ENCODE measurements at regions not wholly inside any gene's neighbourhood (a gene's known extent, or its start where the extent isn't known, plus 50 kb on each side); places are given as distances from the start of the nearest gene placed in this dataset.
A peak's percentile ranks its signal among the peaks of the same experiment; 100 is the strongest.

DNA sequence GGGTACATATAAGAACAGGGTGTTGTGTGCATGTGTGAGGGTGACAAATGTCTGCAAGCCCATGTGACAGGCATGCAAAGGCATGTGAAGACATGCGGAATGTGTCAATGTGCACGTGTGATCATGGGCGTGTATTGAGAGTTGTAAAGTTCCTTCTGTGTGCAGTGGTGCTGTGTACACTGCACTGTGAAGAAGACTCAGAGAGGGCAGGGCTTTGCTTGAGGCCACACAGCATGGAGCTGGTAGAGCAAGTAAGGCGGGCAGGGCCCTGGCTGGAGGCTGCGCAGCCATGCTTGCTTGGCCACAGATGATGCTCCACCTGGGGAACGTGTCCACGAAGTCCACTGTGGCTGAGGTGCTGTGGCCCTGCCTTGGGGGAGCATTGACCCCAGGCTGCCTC lies 66.8 kb downstream of the PTPRS start:
- no peak overlapping the region for H3K27ac ChIP-seq (ENCODE audit: low read length)
- no peak overlapping the region for H3K4me3 ChIP-seq (ENCODE audit: low read length)
- no peaks in the 10 kb centered on the region for H3K9me2 ChIP-seq (ENCODE audit: insufficient read depth, low read length)
- peaks cover 12% of the 10 kb centered on the region for H3K36me3 ChIP-seq (ENCODE audit: insufficient read depth, low read length)
- no peaks in the 10 kb centered on the region for H4K20me1 ChIP-seq (ENCODE audit: insufficient read depth)
- H3F3A ChIP-seq (ENCODE audit: insufficient read depth, low read length, poor library complexity, severe bottlenecking) = no peaks in the 10 kb centered on the region
- H3K4me2 ChIP-seq (ENCODE audit: low read length) = no peak overlapping the region
- H3K79me2 ChIP-seq (replicated peaks; ENCODE audit: insufficient read depth, low read length) = peaks cover 13% of the 10 kb centered on the region
- peak; percentile 5 for TF ChIP-seq POLR2AphosphoS5 (IDR thresholded peaks at IDR 0.05)
- TF ChIP-seq, protein P1, sequence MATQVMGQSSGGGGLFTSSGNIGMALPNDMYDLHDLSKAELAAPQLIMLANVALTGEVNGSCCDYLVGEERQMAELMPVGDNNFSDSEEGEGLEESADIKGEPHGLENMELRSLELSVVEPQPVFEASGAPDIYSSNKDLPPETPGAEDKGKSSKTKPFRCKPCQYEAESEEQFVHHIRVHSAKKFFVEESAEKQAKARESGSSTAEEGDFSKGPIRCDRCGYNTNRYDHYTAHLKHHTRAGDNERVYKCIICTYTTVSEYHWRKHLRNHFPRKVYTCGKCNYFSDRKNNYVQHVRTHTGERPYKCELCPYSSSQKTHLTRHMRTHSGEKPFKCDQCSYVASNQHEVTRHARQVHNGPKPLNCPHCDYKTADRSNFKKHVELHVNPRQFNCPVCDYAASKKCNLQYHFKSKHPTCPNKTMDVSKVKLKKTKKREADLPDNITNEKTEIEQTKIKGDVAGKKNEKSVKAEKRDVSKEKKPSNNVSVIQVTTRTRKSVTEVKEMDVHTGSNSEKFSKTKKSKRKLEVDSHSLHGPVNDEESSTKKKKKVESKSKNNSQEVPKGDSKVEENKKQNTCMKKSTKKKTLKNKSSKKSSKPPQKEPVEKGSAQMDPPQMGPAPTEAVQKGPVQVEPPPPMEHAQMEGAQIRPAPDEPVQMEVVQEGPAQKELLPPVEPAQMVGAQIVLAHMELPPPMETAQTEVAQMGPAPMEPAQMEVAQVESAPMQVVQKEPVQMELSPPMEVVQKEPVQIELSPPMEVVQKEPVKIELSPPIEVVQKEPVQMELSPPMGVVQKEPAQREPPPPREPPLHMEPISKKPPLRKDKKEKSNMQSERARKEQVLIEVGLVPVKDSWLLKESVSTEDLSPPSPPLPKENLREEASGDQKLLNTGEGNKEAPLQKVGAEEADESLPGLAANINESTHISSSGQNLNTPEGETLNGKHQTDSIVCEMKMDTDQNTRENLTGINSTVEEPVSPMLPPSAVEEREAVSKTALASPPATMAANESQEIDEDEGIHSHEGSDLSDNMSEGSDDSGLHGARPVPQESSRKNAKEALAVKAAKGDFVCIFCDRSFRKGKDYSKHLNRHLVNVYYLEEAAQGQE (IDR thresholded peaks at IDR 0.05; ENCODE audit: borderline replicate concordance) = no peak
- H3K9me3 ChIP-seq (ENCODE audit: low read length) = no peaks in the 10 kb centered on the region
- H3K27me3 ChIP-seq (ENCODE audit: insufficient read depth, low read depth, low read length) = no peaks in the 10 kb centered on the region
- no peak overlapping the region for H2AFZ ChIP-seq (ENCODE audit: low read depth, low read length)
- H3K9ac ChIP-seq (ENCODE audit: low read length) = no peak overlapping the region

DNA sequence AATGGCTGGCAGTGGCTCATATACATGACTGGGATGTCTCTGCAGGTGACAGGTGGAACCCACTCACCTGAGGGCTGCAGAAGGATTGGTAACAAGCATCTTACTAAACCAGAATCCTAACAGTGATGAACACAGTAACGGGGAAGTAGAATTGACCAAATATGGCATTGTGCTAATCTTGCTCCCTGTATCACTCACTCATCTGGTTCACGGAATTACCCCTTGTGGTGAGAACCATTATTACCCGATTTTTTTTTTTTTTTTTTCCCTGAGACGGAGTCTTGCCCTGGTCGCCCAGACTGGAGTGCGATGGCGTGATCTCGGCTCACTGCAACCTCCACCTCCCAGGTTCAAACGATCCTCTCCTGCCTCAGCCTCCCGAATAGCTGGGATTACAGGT lies 69.5 kb downstream of the PTPRS start:
- H3K27me3 ChIP-seq (ENCODE audit: insufficient read depth, low read depth, low read length) = no peaks in the 10 kb centered on the region
- no peaks in the 10 kb centered on the region for H4K20me1 ChIP-seq (ENCODE audit: insufficient read depth)
- no peak overlapping the region for H3K9ac ChIP-seq (ENCODE audit: low read length)
- no peak overlapping the region for H2AFZ ChIP-seq (ENCODE audit: low read depth, low read length)
- no peak for TF ChIP-seq RAD21 (conservative IDR thresholded peaks at IDR 0.05)
- TF ChIP-seq, protein P2, sequence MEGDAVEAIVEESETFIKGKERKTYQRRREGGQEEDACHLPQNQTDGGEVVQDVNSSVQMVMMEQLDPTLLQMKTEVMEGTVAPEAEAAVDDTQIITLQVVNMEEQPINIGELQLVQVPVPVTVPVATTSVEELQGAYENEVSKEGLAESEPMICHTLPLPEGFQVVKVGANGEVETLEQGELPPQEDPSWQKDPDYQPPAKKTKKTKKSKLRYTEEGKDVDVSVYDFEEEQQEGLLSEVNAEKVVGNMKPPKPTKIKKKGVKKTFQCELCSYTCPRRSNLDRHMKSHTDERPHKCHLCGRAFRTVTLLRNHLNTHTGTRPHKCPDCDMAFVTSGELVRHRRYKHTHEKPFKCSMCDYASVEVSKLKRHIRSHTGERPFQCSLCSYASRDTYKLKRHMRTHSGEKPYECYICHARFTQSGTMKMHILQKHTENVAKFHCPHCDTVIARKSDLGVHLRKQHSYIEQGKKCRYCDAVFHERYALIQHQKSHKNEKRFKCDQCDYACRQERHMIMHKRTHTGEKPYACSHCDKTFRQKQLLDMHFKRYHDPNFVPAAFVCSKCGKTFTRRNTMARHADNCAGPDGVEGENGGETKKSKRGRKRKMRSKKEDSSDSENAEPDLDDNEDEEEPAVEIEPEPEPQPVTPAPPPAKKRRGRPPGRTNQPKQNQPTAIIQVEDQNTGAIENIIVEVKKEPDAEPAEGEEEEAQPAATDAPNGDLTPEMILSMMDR (IDR thresholded peaks at IDR 0.05; ENCODE audit: poor library complexity, severe bottlenecking) = peak; percentile 30
- H3K27ac ChIP-seq (ENCODE audit: low read length) = no peak overlapping the region
- peaks cover 13% of the 10 kb centered on the region for H3K79me2 ChIP-seq (replicated peaks; ENCODE audit: insufficient read depth, low read length)
- no peak overlapping the region for H3K4me2 ChIP-seq (ENCODE audit: low read length)
- H3F3A ChIP-seq (ENCODE audit: insufficient read depth, low read length, poor library complexity, severe bottlenecking) = no peaks in the 10 kb centered on the region
- H3K4me3 ChIP-seq (ENCODE audit: low read length) = no peak overlapping the region
- H3K36me3 ChIP-seq (ENCODE audit: insufficient read depth, low read length) = peaks cover 12% of the 10 kb centered on the region
- no peaks in the 10 kb centered on the region for H3K9me3 ChIP-seq (ENCODE audit: low read length)
- H3K9me2 ChIP-seq (ENCODE audit: insufficient read depth, low read length) = no peaks in the 10 kb centered on the region

DNA sequence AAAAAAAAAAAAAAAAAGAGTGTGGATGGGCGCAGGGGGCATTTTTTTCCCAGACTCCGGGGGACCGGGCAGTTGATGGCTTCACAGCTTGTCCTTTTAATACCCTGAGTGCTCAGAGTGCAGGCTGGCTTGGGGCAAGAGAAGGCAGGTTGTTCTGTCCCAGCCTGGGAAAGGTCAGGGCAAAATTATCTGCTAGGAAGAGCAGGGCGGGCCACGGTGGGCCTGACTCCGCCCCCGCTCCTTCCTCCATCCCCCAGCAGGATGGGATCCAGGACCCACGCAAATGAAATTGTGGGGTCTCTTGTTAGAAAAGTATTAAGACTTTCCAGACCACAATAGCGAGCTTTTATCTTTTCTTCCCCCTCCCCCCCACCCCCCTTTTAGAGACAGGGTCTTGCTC lies 70.7 kb downstream of the PTPRS start:
- Histone ChIP-seq H3K27ac (ENCODE audit: low read length) (no peak overlapping the region), H3K36me3 (ENCODE audit: insufficient read depth, low read length) (peaks cover 12% of the 10 kb centered on the region), H3K9me2 (ENCODE audit: insufficient read depth, low read length) (no peaks in the 10 kb centered on the region), H3K4me2 (ENCODE audit: low read length) (no peak overlapping the region), H3F3A (ENCODE audit: insufficient read depth, low read length, poor library complexity, severe bottlenecking) (no peaks in the 10 kb centered on the region), H3K27me3 (ENCODE audit: insufficient read depth, low read depth, low read length) (no peaks in the 10 kb centered on the region), H3K9ac (ENCODE audit: low read length) (no peak overlapping the region), H3K9me3 (ENCODE audit: low read length) (no peaks in the 10 kb centered on the region), H2AFZ (ENCODE audit: low read depth, low read length) (no peak overlapping the region), H3K4me3 (ENCODE audit: low read length) (no peak overlapping the region), H3K79me2 (replicated peaks; ENCODE audit: insufficient read depth, low read length) (peaks cover 10% of the 10 kb centered on the region), H4K20me1 (ENCODE audit: insufficient read depth) (no peaks in the 10 kb centered on the region)
- TF ChIP-seq SMC3 (conservative IDR thresholded peaks at IDR 0.05; ENCODE audit: poor library complexity) = no peak
- TF ChIP-seq EP300 (conservative IDR thresholded peaks at IDR 0.05; ENCODE audit: poor library complexity, severe bottlenecking) = no peak
- TF ChIP-seq POLR2AphosphoS5 (IDR thresholded peaks at IDR 0.05) = no peak
- TF ChIP-seq, protein P2 (IDR thresholded peaks at IDR 0.05; ENCODE audit: poor library complexity, severe bottlenecking) = no peak
- no peak for TF ChIP-seq EZH2 (IDR thresholded peaks at IDR 0.05; ENCODE audit: borderline replicate concordance, insufficient read depth, low read length, poor library complexity, severe bottlenecking)
- TF ChIP-seq MXI1 (conservative IDR thresholded peaks at IDR 0.05; ENCODE audit: poor library complexity, severe bottlenecking) = no peak
- no peak for TF ChIP-seq RAD21 (conservative IDR thresholded peaks at IDR 0.05)
- no peak for TF ChIP-seq TAF1 (IDR thresholded peaks at IDR 0.05; ENCODE audit: low read depth)
- TF ChIP-seq, protein P1 (IDR thresholded peaks at IDR 0.05; ENCODE audit: borderline replicate concordance) = no peak
